Esophagus muscularis mucosa (tissue), 4 donors: ENCODE measurements at regions not wholly inside any gene's neighbourhood (a gene's known extent, or its start where the extent isn't known, plus 50 kb on each side); places are given as distances from the start of the nearest gene placed in this dataset.

ENCODE experiments used
- CTCF ChIP-seq, 3 experiments: fragments of 200-600 bp in 2 of 3; fragments of 450-650 bp in 1 of 3; sonication (generic) in 2 of 3; IDR thresholded peaks; one replicate each; pipeline ENCODE4 v1.5.1; 2017 to 2019; ENCODE audit warnings: antibody characterized with exemption in 3 of 3, mild to moderate bottlenecking in 2 of 3, moderate library complexity in 1 of 3
- EP300 ChIP-seq: sonication (generic); formaldehyde crosslinking; IDR thresholded peaks from one replicate; pipeline ENCODE4 v1.6.1; 2017; ENCODE audit warnings: antibody characterized with exemption
- POLR2AphosphoS5 ChIP-seq, 2 donors: sonication (generic); formaldehyde crosslinking; IDR thresholded peaks; one replicate each; pipeline ENCODE4 v1.6.1; 2017; ENCODE audit warnings: antibody characterized with exemption in 2 of 2

- TF ChIP-seq CTCF (IDR thresholded peaks at IDR 0.05) (no peak), POLR2AphosphoS5 (IDR thresholded peaks at IDR 0.05) (no peak), EP300 (no peak)
Measured at GRCh38 chr10:36700123-36700522, 425.3 kb upstream of the ANKRD30A start.
